Stomach (tissue), 8 donors: ENCODE measurements at regions not wholly inside any gene's neighbourhood (a gene's known extent, or its start where the extent isn't known, plus 50 kb on each side); places are given as distances from the start of the nearest gene placed in this dataset.
"Not testable (repeated sequence)": the region's sequence is repeated elsewhere in the genome, so short reads cannot be mapped to it uniquely, and the experiment has no call there.

ENCODE experiments used
- DNase-seq, 2 donors: peaks; one replicate each; pipeline versions ENCODE4 v3.0.0 to v3.0.0-alpha.2; 2013 to 2019
- H3K27ac ChIP-seq, 5 donors: fragments of 200-600 bp in 4 of 5; sonication (generic) in 4 of 5; one replicate each; pipeline ENCODE4 v1.5.1; 2013 to 2019; ENCODE audit warnings: mild to moderate bottlenecking in 1 of 5, moderate library complexity in 1 of 5
- H3K27me3 ChIP-seq, 3 donors: fragments of 200-600 bp; sonication (generic); one replicate each; pipeline ENCODE4 v1.5.1; 2017 to 2019; ENCODE audit warnings: mixed run types in 1 of 3
- H3K36me3 ChIP-seq, 4 donors: fragments of 200-600 bp; sonication (generic); 1 replicate in 3 of 4; 2 replicates in 1 of 4; pipeline ENCODE4 v1.5.1; 2016 to 2019
- H3K4me1 ChIP-seq, 4 donors: fragments of 200-600 bp; sonication (generic); one replicate each; pipeline ENCODE4 v1.5.1; 2016 to 2019
- H3K4me3 ChIP-seq, 4 donors: fragments of 200-600 bp; sonication (generic) in 3 of 4; one replicate each; pipeline ENCODE4 v1.5.1; 2016 to 2019; ENCODE audit warnings: mild to moderate bottlenecking in 1 of 4
- H3K9me3 ChIP-seq, 4 donors: fragments of 200-600 bp; sonication (generic); one replicate each; pipeline ENCODE4 v1.5.1; 2016 to 2019
- EP300 ChIP-seq: sonication (generic); formaldehyde crosslinking; IDR thresholded peaks from one replicate; pipeline ENCODE4 v1.6.1; 2017; ENCODE audit warnings: antibody characterized with exemption
- POLR2A ChIP-seq, 4 donors: fragments of 450-650 bp; IDR thresholded peaks; one replicate each; pipeline ENCODE4 v1.6.1; 2016; ENCODE audit warnings: antibody characterized with exemption in 4 of 4, control low read depth in 2 of 4, mild to moderate bottlenecking in 1 of 4, moderate library complexity in 1 of 4
- POLR2AphosphoS5 ChIP-seq, 3 donors: sonication (generic); formaldehyde crosslinking; IDR thresholded peaks; one replicate each; pipeline ENCODE4 v1.6.1; 2016; ENCODE audit warnings: antibody characterized with exemption in 3 of 3
- WGBS, 5 donors: extraction: QIAGEN DNeasy Blood & Tissue Kit in 3 of 5; methylation state at CpG; one replicate each; pipeline versions ENCODE4 v1.1.5 to v1.1.7; 2013 to 2018; 5-methylcytosine and 5-hydroxymethylcytosine counted together
- intact Hi-C: fragments of 100-400 bp; cut with DNase I; formaldehyde crosslinking; loops from one replicate; pipeline ENCODE4 v1.15.1; 2023; ENCODE audit warnings: low total_unique reads
- TF ChIP-seq, protein P1 (sequence below), 7 experiments: fragments of 450-650 bp in 4 of 7; fragments of 200-600 bp in 3 of 7; sonication (generic) in 3 of 7; IDR thresholded peaks; one replicate each; pipeline ENCODE4 v1.5.1; 2016 to 2019; ENCODE audit warnings: antibody characterized with exemption in 7 of 7, control low read depth in 2 of 7, mild to moderate bottlenecking in 1 of 7
- donor health status: healthy with polysubstance abuse.
- donor health status: Bipolar disorder and iron deficiency.
- donor health status: healthy.

DNA sequence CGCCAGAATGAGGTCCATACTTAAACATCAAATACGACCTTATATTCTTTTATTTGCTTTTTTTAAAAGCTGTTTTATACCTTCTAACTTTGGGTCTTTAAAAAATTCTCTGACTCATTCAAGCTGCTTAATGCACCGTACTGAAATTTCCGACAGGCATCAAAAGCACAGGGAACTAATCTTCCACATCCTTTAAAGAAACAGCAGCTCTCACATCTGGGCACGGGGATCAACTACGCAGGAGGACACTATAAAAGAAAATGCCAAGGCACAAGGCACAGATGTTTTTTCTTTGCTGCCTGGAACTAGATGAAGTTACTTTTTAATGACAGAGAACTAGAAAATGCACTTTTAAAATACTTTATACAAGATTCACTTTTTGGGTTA, 112.4 kb upstream of the ARG1 start:
- Histone ChIP-seq H3K27me3 (no peaks in the 10 kb centered on the region), H3K9me3 (no peaks in the 10 kb centered on the region), H3K4me3 (no peak overlapping the region), H3K4me1 (peaks cover 0 to 12% (median 2%) of the 10 kb centered on the region in 4 donors), H3K36me3 (no peaks in the 10 kb centered on the region), H3K27ac (no peak overlapping the region)
- intact Hi-C loops: no loop called here
- 38 to 67% (median 57%) methylated on average over 6 of the region's 6 CpGs for WGBS, 5 donors
- DNase-seq: no peak
- TF ChIP-seq, protein P1, sequence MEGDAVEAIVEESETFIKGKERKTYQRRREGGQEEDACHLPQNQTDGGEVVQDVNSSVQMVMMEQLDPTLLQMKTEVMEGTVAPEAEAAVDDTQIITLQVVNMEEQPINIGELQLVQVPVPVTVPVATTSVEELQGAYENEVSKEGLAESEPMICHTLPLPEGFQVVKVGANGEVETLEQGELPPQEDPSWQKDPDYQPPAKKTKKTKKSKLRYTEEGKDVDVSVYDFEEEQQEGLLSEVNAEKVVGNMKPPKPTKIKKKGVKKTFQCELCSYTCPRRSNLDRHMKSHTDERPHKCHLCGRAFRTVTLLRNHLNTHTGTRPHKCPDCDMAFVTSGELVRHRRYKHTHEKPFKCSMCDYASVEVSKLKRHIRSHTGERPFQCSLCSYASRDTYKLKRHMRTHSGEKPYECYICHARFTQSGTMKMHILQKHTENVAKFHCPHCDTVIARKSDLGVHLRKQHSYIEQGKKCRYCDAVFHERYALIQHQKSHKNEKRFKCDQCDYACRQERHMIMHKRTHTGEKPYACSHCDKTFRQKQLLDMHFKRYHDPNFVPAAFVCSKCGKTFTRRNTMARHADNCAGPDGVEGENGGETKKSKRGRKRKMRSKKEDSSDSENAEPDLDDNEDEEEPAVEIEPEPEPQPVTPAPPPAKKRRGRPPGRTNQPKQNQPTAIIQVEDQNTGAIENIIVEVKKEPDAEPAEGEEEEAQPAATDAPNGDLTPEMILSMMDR (IDR thresholded peaks at IDR 0.05): no peak
- TF ChIP-seq EP300 (no peak), POLR2A (IDR thresholded peaks at IDR 0.05) (no peak), POLR2AphosphoS5 (IDR thresholded peaks at IDR 0.05) (no peak)

DNA sequence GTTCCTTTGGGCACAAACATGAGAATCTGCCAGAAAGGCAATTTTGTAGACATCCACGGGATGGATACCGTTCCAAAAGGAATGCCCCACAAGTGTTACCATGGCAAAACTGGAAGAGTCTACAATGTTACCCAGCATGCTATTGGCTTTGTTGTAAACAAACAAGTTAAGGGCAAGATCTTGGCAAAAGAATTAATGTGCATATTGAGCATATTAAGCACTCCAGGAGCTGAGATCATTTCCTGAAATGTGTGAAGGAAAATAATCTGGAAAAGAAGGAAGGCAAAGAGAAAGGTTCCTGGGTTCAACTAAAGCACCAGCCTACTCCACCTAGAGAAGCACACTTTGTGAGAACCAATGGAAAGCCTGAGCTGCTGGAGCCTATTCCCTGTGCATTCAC, 103.9 kb upstream of the ARG1 start:
- WGBS, 5 donors: 67 to 87% (median 86%) methylated on average over 2 of the region's 2 CpGs
- Histone ChIP-seq H3K4me3 (no peak overlapping the region), H3K36me3 (no peaks in the 10 kb centered on the region), H3K27ac (no peak overlapping the region), H3K27me3 (no peaks in the 10 kb centered on the region), H3K4me1 (no peaks in the 10 kb centered on the region), H3K9me3 (peaks cover 0 to 5% (median 0%) of the 10 kb centered on the region in 4 donors)
- intact Hi-C loops: no loop called here
- DNase-seq: no peak
- TF ChIP-seq POLR2A (IDR thresholded peaks at IDR 0.05) (no peak), POLR2AphosphoS5 (IDR thresholded peaks at IDR 0.05) (no peak), EP300 (no peak)
- TF ChIP-seq, protein P1 (IDR thresholded peaks at IDR 0.05): no peak

DNA sequence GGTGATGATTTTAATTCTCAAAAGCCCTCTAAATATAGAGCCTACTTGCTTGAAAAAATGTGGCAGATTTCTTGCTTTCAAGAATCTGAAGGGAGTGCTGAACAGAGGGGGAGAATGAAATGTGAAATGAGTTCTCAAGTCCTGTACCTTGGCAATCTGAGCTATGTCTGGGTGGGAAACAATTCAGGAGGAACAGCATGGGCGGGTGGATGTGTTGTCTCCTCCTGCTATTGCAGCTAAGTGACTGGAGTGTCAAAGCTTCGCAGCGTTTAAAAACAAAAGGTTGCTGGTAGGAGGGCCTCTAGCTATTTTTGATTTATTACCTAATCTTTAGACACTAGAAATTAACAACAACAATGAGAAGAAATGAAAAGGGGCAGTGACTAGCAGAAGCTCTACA, 102.5 kb upstream of the ARG1 start:
- intact Hi-C loops: no loop called here
- H3K27ac ChIP-seq: no peak overlapping the region
- TF ChIP-seq EP300: no peak
- no peak for TF ChIP-seq POLR2A (IDR thresholded peaks at IDR 0.05)
- TF ChIP-seq, protein P1 (IDR thresholded peaks at IDR 0.05): no peak
- TF ChIP-seq POLR2AphosphoS5 (IDR thresholded peaks at IDR 0.05): no peak
- no peak for DNase-seq
- H3K4me3 ChIP-seq: no peak overlapping the region
- H3K4me1 ChIP-seq: no peaks in the 10 kb centered on the region
- H3K27me3 ChIP-seq: no peaks in the 10 kb centered on the region
- H3K9me3 ChIP-seq: peaks cover 0 to 15% (median 3%) of the 10 kb centered on the region in 4 donors
- H3K36me3 ChIP-seq: no peaks in the 10 kb centered on the region
- 71 to 80% (median 74%) methylated on average over 3 of the region's 3 CpGs for WGBS, 5 donors

DNA sequence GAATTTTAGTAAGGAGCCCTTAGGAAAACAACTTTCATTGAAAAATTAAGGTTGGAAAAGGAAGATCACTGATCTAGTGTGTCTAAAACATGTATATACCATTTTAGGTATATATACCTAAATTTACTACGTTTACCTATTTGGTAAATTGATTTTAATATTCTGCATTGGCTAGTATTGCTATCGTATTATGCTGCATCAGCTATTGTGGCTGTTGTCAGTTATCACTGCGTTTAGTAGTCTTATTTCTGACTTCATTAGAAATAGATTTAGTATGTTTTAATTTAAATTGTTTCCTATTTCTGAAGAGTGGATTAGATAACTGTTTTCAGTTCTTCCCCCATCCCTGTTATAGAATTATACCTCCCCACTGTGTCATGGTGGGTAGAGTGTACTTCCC, 101.7 kb upstream of the ARG1 start:
- Histone ChIP-seq H3K27me3 (no peaks in the 10 kb centered on the region), H3K4me3 (no peak overlapping the region), H3K4me1 (no peaks in the 10 kb centered on the region), H3K36me3 (no peaks in the 10 kb centered on the region), H3K9me3 (peaks cover 0 to 19% (median 6%) of the 10 kb centered on the region in 4 donors), H3K27ac (no peak overlapping the region)
- no peak for DNase-seq
- 83 to 91% (median 88%) methylated on average over 3 of the region's 3 CpGs for WGBS, 5 donors
- no peak for TF ChIP-seq POLR2A (IDR thresholded peaks at IDR 0.05)
- no peak for TF ChIP-seq EP300
- TF ChIP-seq POLR2AphosphoS5 (IDR thresholded peaks at IDR 0.05): no peak
- TF ChIP-seq, protein P1 (IDR thresholded peaks at IDR 0.05): no peak
- intact Hi-C loops: no loop called here

DNA sequence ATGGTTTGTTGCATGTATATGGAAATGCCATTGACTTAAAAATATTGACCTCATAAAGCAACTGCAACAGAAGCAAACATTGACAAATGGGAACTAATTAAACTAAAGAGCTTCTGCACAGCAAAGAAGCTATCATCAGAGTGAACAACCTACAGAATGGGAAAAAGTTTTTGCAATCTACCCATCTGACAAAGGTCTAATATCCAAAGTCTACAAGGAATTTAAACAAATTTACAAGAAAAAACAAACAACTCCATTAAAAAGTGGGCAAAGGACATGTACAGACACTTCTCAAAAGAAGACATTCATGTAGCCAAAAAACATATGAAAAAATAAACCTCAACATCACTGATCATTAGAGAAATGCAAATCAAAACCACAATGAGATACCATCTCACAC, 99.7 kb upstream of the ARG1 start:
- intact Hi-C loops, H3K4me1 ChIP-seq, H3K36me3 ChIP-seq, H3K27ac ChIP-seq, H3K4me3 ChIP-seq, DNase-seq, H3K27me3 ChIP-seq: not testable (repeated sequence)
- H3K9me3 ChIP-seq: peaks cover 0 to 19% (median 6%) of the 10 kb centered on the region in 4 donors
